SK-N-MC (cell line): ENCODE measurements at regions not wholly inside any gene's neighbourhood (a gene's known extent, or its start where the extent isn't known, plus 50 kb on each side); places are given as distances from the start of the nearest gene placed in this dataset.

Experiments used
- EZH2 ChIP-seq: fragments of 200-600 bp; sonication (generic); IDR thresholded peaks from one replicate; pipeline ENCODE4 v1.6.1; 2017; ENCODE audit warnings: antibody characterized with exemption
- FOXP2 ChIP-seq: optimal IDR thresholded peaks from 2 replicates; pipeline ENCODE3; 2011; ENCODE audit warnings: mild to moderate bottlenecking, moderate library complexity; ENCODE audit not compliant: insufficient read depth; ENCODE audit errors: extremely low read length, control extremely low read depth
- POLR2AphosphoS5 ChIP-seq: IDR thresholded peaks from 2 replicates; pipeline ENCODE4 v1.6.1; 2012; ENCODE audit warnings: mild to moderate bottlenecking, low read depth, low read length, borderline replicate concordance

DNA sequence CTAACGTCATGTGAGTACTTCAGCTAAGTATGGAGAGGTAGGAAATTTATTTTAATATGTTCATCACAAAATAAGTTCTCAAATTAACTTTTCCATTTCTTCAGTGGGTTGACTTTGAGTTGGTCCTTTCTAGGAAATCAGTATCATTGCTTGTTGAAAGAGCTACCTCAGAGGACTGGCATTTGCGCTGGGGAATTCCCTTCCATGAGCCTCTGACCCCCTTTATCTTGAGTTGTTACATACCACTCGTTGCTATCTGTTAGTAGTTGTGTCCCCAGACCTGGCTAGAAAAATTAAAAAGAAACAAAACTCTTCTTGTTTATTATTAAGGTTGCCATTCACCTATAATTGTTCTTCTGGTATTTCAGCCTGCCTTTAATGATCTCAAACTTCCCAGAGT lies 96.8 kb upstream of the ROBO2 start:
- no peak for TF ChIP-seq EZH2
- TF ChIP-seq POLR2AphosphoS5: no peak
- TF ChIP-seq FOXP2: no peak
